ENCODE measurements at regions not wholly inside any gene's neighbourhood (a gene's known extent, or its start where the extent isn't known, plus 50 kb on each side); places are given as distances from the start of the nearest gene placed in this dataset.
"Not testable (repeated sequence)": the region's sequence is repeated elsewhere in the genome, so short reads cannot be mapped to it uniquely, and the experiment has no call there.

- DNase-seq (ENCODE audit: low read depth in 4 of 4, low spot score in 2 of 4) = no peak
Measured at GRCh38 chr2:56763683-56764082, 579.9 kb downstream of the CCDC85A start.

GRCh38 chr2:56768973-56769372, 585.2 kb downstream of the CCDC85A start:
- DNase-seq (ENCODE audit: low read depth in 4 of 4, low spot score in 2 of 4) = no peak

- no peak for DNase-seq (ENCODE audit: low read depth in 4 of 4, low spot score in 2 of 4)
Measured at GRCh38 chr2:56770490-56770889, 586.7 kb downstream of the CCDC85A start.

GRCh38 chr2:56784046-56784445, 600.3 kb downstream of the CCDC85A start:
- DNase-seq (ENCODE audit: low read depth in 4 of 4, low spot score in 2 of 4) = no peak

GRCh38 chr2:56801214-56801613, 617.4 kb downstream of the CCDC85A start:
- no peak for DNase-seq (ENCODE audit: low read depth in 4 of 4, low spot score in 2 of 4)

- no peak for DNase-seq (ENCODE audit: low read depth in 4 of 4, low spot score in 2 of 4)
Measured at GRCh38 chr2:56801770-56802169, 618.0 kb downstream of the CCDC85A start.

GRCh38 chr2:56803596-56803995, 619.8 kb downstream of the CCDC85A start:
- no peak for DNase-seq (ENCODE audit: low read depth in 4 of 4, low spot score in 2 of 4)

GRCh38 chr2:56806924-56807323, 623.1 kb downstream of the CCDC85A start:
- DNase-seq (ENCODE audit: low read depth in 4 of 4, low spot score in 2 of 4) = no peak

- no peak for DNase-seq (ENCODE audit: low read depth in 4 of 4, low spot score in 2 of 4)
Measured at GRCh38 chr2:56807861-56808260, 624.1 kb downstream of the CCDC85A start.

GRCh38 chr2:56811401-56811800, 627.6 kb downstream of the CCDC85A start:
- no peak for DNase-seq (ENCODE audit: low read depth in 4 of 4, low spot score in 2 of 4)

- no peak for DNase-seq (ENCODE audit: low read depth in 4 of 4, low spot score in 2 of 4)
Measured at GRCh38 chr2:56812432-56812831, 628.6 kb downstream of the CCDC85A start.

- DNase-seq (ENCODE audit: low read depth in 4 of 4, low spot score in 2 of 4) = no peak
Measured at GRCh38 chr2:56813490-56813889, 629.7 kb downstream of the CCDC85A start.

GRCh38 chr2:56816666-56817065, 632.9 kb downstream of the CCDC85A start:
- DNase-seq (ENCODE audit: low read depth in 4 of 4, low spot score in 2 of 4) = no peak

- DNase-seq (ENCODE audit: low read depth in 4 of 4, low spot score in 2 of 4) = no peak
Measured at GRCh38 chr2:56831780-56832179, 648.0 kb downstream of the CCDC85A start.

- DNase-seq (ENCODE audit: low read depth in 4 of 4, low spot score in 2 of 4) = no peak
Measured at GRCh38 chr2:56834686-56835085, 650.9 kb downstream of the CCDC85A start.

GRCh38 chr2:56840009-56840408, 656.2 kb downstream of the CCDC85A start:
- DNase-seq (ENCODE audit: low read depth in 4 of 4, low spot score in 2 of 4) = not testable (repeated sequence)

- no peak for DNase-seq (ENCODE audit: low read depth in 4 of 4, low spot score in 2 of 4)
Measured at GRCh38 chr2:56860991-56861390, 677.2 kb downstream of the CCDC85A start.

GRCh38 chr2:56871644-56872043, 687.9 kb downstream of the CCDC85A start:
- DNase-seq (ENCODE audit: low read depth in 4 of 4, low spot score in 2 of 4) = no peak

- DNase-seq (ENCODE audit: low read depth in 4 of 4, low spot score in 2 of 4) = no peak
Measured at GRCh38 chr2:56874717-56875116, 690.9 kb downstream of the CCDC85A start.

GRCh38 chr2:56889738-56890137, 705.9 kb downstream of the CCDC85A start:
- DNase-seq (ENCODE audit: low read depth in 4 of 4, low spot score in 2 of 4) = no peak

GRCh38 chr2:56892382-56892781, 708.6 kb downstream of the CCDC85A start:
- DNase-seq (ENCODE audit: low read depth in 4 of 4, low spot score in 2 of 4) = no peak

- DNase-seq (ENCODE audit: low read depth in 4 of 4, low spot score in 2 of 4) = no peak
Measured at GRCh38 chr2:56898986-56899385, 715.2 kb downstream of the CCDC85A start.

- no peak for DNase-seq (ENCODE audit: low read depth in 4 of 4, low spot score in 2 of 4)
Measured at GRCh38 chr2:56912490-56912889, 728.7 kb downstream of the CCDC85A start.

GRCh38 chr2:56918790-56919189, 735.0 kb downstream of the CCDC85A start:
- DNase-seq (ENCODE audit: low read depth in 4 of 4, low spot score in 2 of 4) = no peak
